ENCODE measurements at regions not wholly inside any gene's neighbourhood (a gene's known extent, or its start where the extent isn't known, plus 50 kb on each side); places are given as distances from the start of the nearest gene placed in this dataset.

- H3K27ac Mint-ChIP-seq = no peak overlapping the region
- H3K36me3 Mint-ChIP-seq (ENCODE audit: low read depth) = no peaks in the 10 kb centered on the region
- DNase-seq = no peak
- H3K9me3 Mint-ChIP-seq = no peaks in the 10 kb centered on the region
- no peak overlapping the region for H3K4me3 Mint-ChIP-seq
- intact Hi-C loops (cut with micrococcal nuclease) = no loop called here
- no peaks in the 10 kb centered on the region for H3K27me3 Mint-ChIP-seq
- H3K4me1 Mint-ChIP-seq = no peaks in the 10 kb centered on the region
Observed at GRCh38 chr7:11895337-11895736, 63.3 kb upstream of the THSD7A start.

- intact Hi-C loops (cut with micrococcal nuclease) = no loop called here
- Mint-ChIP-seq H3K36me3 (ENCODE audit: low read depth) (no peaks in the 10 kb centered on the region), H3K4me3 (no peak overlapping the region), H3K4me1 (no peaks in the 10 kb centered on the region), H3K27ac (no peak overlapping the region), H3K27me3 (no peaks in the 10 kb centered on the region), H3K9me3 (no peaks in the 10 kb centered on the region)
- no peak for DNase-seq
Observed at GRCh38 chr7:11896663-11897062, 64.7 kb upstream of the THSD7A start.

- no peaks in the 10 kb centered on the region for H3K27me3 Mint-ChIP-seq
- no peaks in the 10 kb centered on the region for H3K4me1 Mint-ChIP-seq
- H3K27ac Mint-ChIP-seq = no peak overlapping the region
- intact Hi-C loops (cut with micrococcal nuclease) = no loop called here
- H3K9me3 Mint-ChIP-seq = no peaks in the 10 kb centered on the region
- H3K36me3 Mint-ChIP-seq (ENCODE audit: low read depth) = no peaks in the 10 kb centered on the region
- DNase-seq = no peak
- H3K4me3 Mint-ChIP-seq = no peak overlapping the region
Observed at GRCh38 chr7:11899247-11899646, 67.2 kb upstream of the THSD7A start.

GRCh38 chr7:11910253-11910652 is 78.3 kb upstream of the THSD7A start:
- Mint-ChIP-seq H3K4me1 (no peaks in the 10 kb centered on the region), H3K27me3 (no peaks in the 10 kb centered on the region), H3K4me3 (no peak overlapping the region), H3K9me3 (no peaks in the 10 kb centered on the region), H3K36me3 (ENCODE audit: low read depth) (no peaks in the 10 kb centered on the region), H3K27ac (no peak overlapping the region)
- intact Hi-C loops (cut with micrococcal nuclease) = no loop called here
- no peak for DNase-seq

- intact Hi-C loops (cut with micrococcal nuclease) = no loop called here
- no peak overlapping the region for H3K27ac Mint-ChIP-seq
- no peaks in the 10 kb centered on the region for H3K4me1 Mint-ChIP-seq
- no peaks in the 10 kb centered on the region for H3K27me3 Mint-ChIP-seq
- H3K36me3 Mint-ChIP-seq (ENCODE audit: low read depth) = no peaks in the 10 kb centered on the region
- no peaks in the 10 kb centered on the region for H3K9me3 Mint-ChIP-seq
- DNase-seq = no peak
- H3K4me3 Mint-ChIP-seq = no peak overlapping the region
Observed at GRCh38 chr7:11911900-11912299, 79.9 kb upstream of the THSD7A start.

- no peaks in the 10 kb centered on the region for H3K9me3 Mint-ChIP-seq
Observed at GRCh38 chr7:11914645-11915044, 82.6 kb upstream of the THSD7A start.

GRCh38 chr7:11923376-11923930 is 91.5 kb upstream of the THSD7A start:
- H3K4me1 Mint-ChIP-seq = no peaks in the 10 kb centered on the region
- H3K4me3 Mint-ChIP-seq = no peak overlapping the region
- H3K9me3 Mint-ChIP-seq = no peaks in the 10 kb centered on the region
- H3K27ac Mint-ChIP-seq = no peak overlapping the region
- no peak for DNase-seq
- no peaks in the 10 kb centered on the region for H3K27me3 Mint-ChIP-seq
- no peaks in the 10 kb centered on the region for H3K36me3 Mint-ChIP-seq (ENCODE audit: low read depth)
- intact Hi-C loops (cut with micrococcal nuclease) = no loop called here

More at GRCh38 chr7:11914645-11915044, 82.6 kb upstream of the THSD7A start:
- H3K4me3 Mint-ChIP-seq = no peak overlapping the region
- no peak for DNase-seq
- no peaks in the 10 kb centered on the region for H3K4me1 Mint-ChIP-seq
- intact Hi-C loops (cut with micrococcal nuclease) = no loop called here
- H3K27ac Mint-ChIP-seq = no peak overlapping the region
- no peaks in the 10 kb centered on the region for H3K27me3 Mint-ChIP-seq
- H3K36me3 Mint-ChIP-seq (ENCODE audit: low read depth) = no peaks in the 10 kb centered on the region

- Mint-ChIP-seq H3K4me3 (no peak overlapping the region), H3K27ac (no peak overlapping the region), H3K4me1 (no peaks in the 10 kb centered on the region), H3K9me3 (no peaks in the 10 kb centered on the region), H3K27me3 (no peaks in the 10 kb centered on the region), H3K36me3 (ENCODE audit: low read depth) (no peaks in the 10 kb centered on the region)
- DNase-seq = no peak
- intact Hi-C loops (cut with micrococcal nuclease) = no loop called here
Observed at GRCh38 chr7:11931307-11931706, 99.3 kb upstream of the THSD7A start.

GRCh38 chr7:11934796-11935195 is 102.8 kb upstream of the THSD7A start:
- H3K27ac Mint-ChIP-seq = no peak overlapping the region
- no peaks in the 10 kb centered on the region for H3K9me3 Mint-ChIP-seq
- intact Hi-C loops (cut with micrococcal nuclease) = no loop called here
- H3K27me3 Mint-ChIP-seq = no peaks in the 10 kb centered on the region
- H3K36me3 Mint-ChIP-seq (ENCODE audit: low read depth) = no peaks in the 10 kb centered on the region
- H3K4me1 Mint-ChIP-seq = no peaks in the 10 kb centered on the region
- no peak for DNase-seq
- H3K4me3 Mint-ChIP-seq = no peak overlapping the region

GRCh38 chr7:11935905-11936304 is 103.9 kb upstream of the THSD7A start:
- Mint-ChIP-seq H3K9me3 (no peaks in the 10 kb centered on the region), H3K4me3 (no peak overlapping the region), H3K36me3 (ENCODE audit: low read depth) (no peaks in the 10 kb centered on the region), H3K27me3 (no peaks in the 10 kb centered on the region), H3K27ac (no peak overlapping the region), H3K4me1 (no peaks in the 10 kb centered on the region)
- DNase-seq = no peak
- intact Hi-C loops (cut with micrococcal nuclease) = no loop called here

- H3K4me3 Mint-ChIP-seq = no peak overlapping the region
- H3K4me1 Mint-ChIP-seq = no peaks in the 10 kb centered on the region
- no peak for DNase-seq
- H3K9me3 Mint-ChIP-seq = peaks cover 5% of the 10 kb centered on the region
- no peaks in the 10 kb centered on the region for H3K27me3 Mint-ChIP-seq
- H3K27ac Mint-ChIP-seq = no peak overlapping the region
- intact Hi-C loops (cut with micrococcal nuclease) = no loop called here
- H3K36me3 Mint-ChIP-seq (ENCODE audit: low read depth) = no peaks in the 10 kb centered on the region
Observed at GRCh38 chr7:11946794-11947193, 114.8 kb upstream of the THSD7A start.

GRCh38 chr7:11950281-11950680 is 118.3 kb upstream of the THSD7A start:
- Mint-ChIP-seq H3K27me3 (no peaks in the 10 kb centered on the region), H3K9me3 (peaks cover 5% of the 10 kb centered on the region), H3K36me3 (ENCODE audit: low read depth) (no peaks in the 10 kb centered on the region), H3K4me3 (no peak overlapping the region), H3K27ac (no peak overlapping the region), H3K4me1 (no peaks in the 10 kb centered on the region)
- DNase-seq = no peak
- intact Hi-C loops (cut with micrococcal nuclease) = no loop called here

GRCh38 chr7:11950942-11951341 is 118.9 kb upstream of the THSD7A start:
- peaks cover 5% of the 10 kb centered on the region for H3K9me3 Mint-ChIP-seq
- no peak for DNase-seq
- H3K36me3 Mint-ChIP-seq (ENCODE audit: low read depth) = no peaks in the 10 kb centered on the region
- intact Hi-C loops (cut with micrococcal nuclease) = no loop called here
- no peaks in the 10 kb centered on the region for H3K27me3 Mint-ChIP-seq
- H3K27ac Mint-ChIP-seq = no peak overlapping the region
- no peaks in the 10 kb centered on the region for H3K4me1 Mint-ChIP-seq
- H3K4me3 Mint-ChIP-seq = no peak overlapping the region

- Mint-ChIP-seq H3K9me3 (peaks cover 5% of the 10 kb centered on the region), H3K27me3 (no peaks in the 10 kb centered on the region), H3K36me3 (ENCODE audit: low read depth) (no peaks in the 10 kb centered on the region), H3K4me3 (no peak overlapping the region), H3K27ac (no peak overlapping the region), H3K4me1 (no peaks in the 10 kb centered on the region)
- intact Hi-C loops (cut with micrococcal nuclease) = no loop called here
- DNase-seq = no peak
Observed at GRCh38 chr7:11951909-11952308, 119.9 kb upstream of the THSD7A start.

- no peaks in the 10 kb centered on the region for H3K4me1 Mint-ChIP-seq
- no peak overlapping the region for H3K4me3 Mint-ChIP-seq
- DNase-seq = no peak
- H3K27ac Mint-ChIP-seq = no peak overlapping the region
- H3K27me3 Mint-ChIP-seq = no peaks in the 10 kb centered on the region
- no peaks in the 10 kb centered on the region for H3K9me3 Mint-ChIP-seq
- H3K36me3 Mint-ChIP-seq (ENCODE audit: low read depth) = no peaks in the 10 kb centered on the region
- intact Hi-C loops (cut with micrococcal nuclease) = no loop called here
Observed at GRCh38 chr7:11952972-11953371, 121.0 kb upstream of the THSD7A start.
